K562 (cell line): ENCODE measurements at regions not wholly inside any gene's neighbourhood (a gene's known extent, or its start where the extent isn't known, plus 50 kb on each side); places are given as distances from the start of the nearest gene placed in this dataset.
A peak's percentile ranks its signal among the peaks of the same experiment; 100 is the strongest.

Experiments used
- ATF7 ChIP-seq: fragments of 450-650 bp; IDR thresholded peaks from 2 replicates; pipeline ENCODE4 v1.7.1; 2014; ENCODE audit warnings: mild to moderate bottlenecking, moderate library complexity
- CHD2 ChIP-seq: IDR thresholded peaks from 2 replicates; pipeline ENCODE4 v1.6.1; 2011; ENCODE audit warnings: low read depth, low read length
- E2F1 ChIP-seq: sonication (generic); formaldehyde crosslinking; IDR thresholded peaks from 2 replicates; pipeline ENCODE4 v1.8.1; 2023; ENCODE audit warnings: mild to moderate bottlenecking, missing genetic modification reagents, moderate library complexity
- EP300 ChIP-seq: IDR thresholded peaks from 2 replicates; pipeline ENCODE4 v1.6.1; 2012; ENCODE audit warnings: low read length, improper control_type of control experiment
- FOXA3 ChIP-seq, 2 experiments: fragments of 450-650 bp in 1 of 2; sonication (generic) in 1 of 2; formaldehyde crosslinking; IDR thresholded peaks in 1 of 2; conservative IDR thresholded peaks in 1 of 2; 2 replicates each; pipeline versions ENCODE4 v1.4.0 to v1.8.0; 2020 to 2022; ENCODE audit warnings: mild to moderate bottlenecking in 2 of 2, missing genetic modification reagents in 1 of 2
- HES1 ChIP-seq: fragments of 450-650 bp; IDR thresholded peaks from 2 replicates; pipeline ENCODE4 v1.6.1; 2016; ENCODE audit warnings: low read depth, mild to moderate bottlenecking, moderate library complexity
- MCM2 ChIP-seq: fragments of 450-650 bp; IDR thresholded peaks from 2 replicates; pipeline ENCODE4 v1.6.1; 2017; ENCODE audit warnings: low read depth, mild to moderate bottlenecking
- MCM7 ChIP-seq, 2 experiments: fragments of 450-650 bp; IDR thresholded peaks; 2 replicates each; pipeline ENCODE4 v1.6.1; 2016 to 2018
- MEIS2 ChIP-seq: fragments of 450-650 bp; IDR thresholded peaks from 2 replicates; pipeline ENCODE4 v1.6.1; 2014; ENCODE audit warnings: mild to moderate bottlenecking; ENCODE audit not compliant: partially characterized antibody
- NFATC3 ChIP-seq: fragments of 450-650 bp; IDR thresholded peaks from 2 replicates; pipeline ENCODE4 v1.6.1; 2017; ENCODE audit warnings: mild to moderate bottlenecking
- NONO ChIP-seq, 2 experiments: fragments of 200-400 bp in 1 of 2; fragments of 450-650 bp in 1 of 2; formaldehyde crosslinking in 1 of 2; IDR thresholded peaks; 2 replicates each; pipeline ENCODE4 v1.6.1; 2017; ENCODE audit warnings: low read depth in 2 of 2, mild to moderate bottlenecking in 2 of 2, moderate library complexity in 2 of 2, low read length in 1 of 2
- PHB2 ChIP-seq: fragments of 450-650 bp; IDR thresholded peaks from 2 replicates; pipeline ENCODE4 v1.6.1; 2017; ENCODE audit warnings: low read depth
- RFX1 ChIP-seq: fragments of 450-650 bp; IDR thresholded peaks from 2 replicates; pipeline ENCODE4 v1.6.1; 2016; ENCODE audit warnings: mild to moderate bottlenecking, moderate library complexity
- SAFB2 ChIP-seq: fragments of 200-400 bp; formaldehyde crosslinking; IDR thresholded peaks from 2 replicates; pipeline ENCODE4 v1.6.1; 2018; ENCODE audit warnings: borderline replicate concordance, low read length, low read depth, moderate library complexity; ENCODE audit not compliant: severe bottlenecking
- TAL1 ChIP-seq: fragments of 450-650 bp; IDR thresholded peaks from 2 replicates; pipeline ENCODE4 v1.6.1; 2016; ENCODE audit warnings: mild to moderate bottlenecking
- TCF3 ChIP-seq: sonication (generic); formaldehyde crosslinking; IDR thresholded peaks from 2 replicates; pipeline ENCODE4 v1.4.0; 2020; ENCODE audit warnings: mild to moderate bottlenecking, missing genetic modification reagents
- VEZF1 ChIP-seq: fragments of 200-800 bp; sonication (Bioruptor generic); IDR thresholded peaks from 2 replicates; pipeline ENCODE4 v1.6.1; 2017; ENCODE audit warnings: missing genetic modification characterization, missing compliant biosample characterization
- ZBTB43 ChIP-seq: sonication (generic); formaldehyde crosslinking; IDR thresholded peaks from 2 replicates; pipeline ENCODE4 v1.8.0; 2023; ENCODE audit warnings: mild to moderate bottlenecking, missing genetic modification reagents
- ZNF232 ChIP-seq: sonication (generic); formaldehyde crosslinking; IDR thresholded peaks from 2 replicates; pipeline ENCODE4 v1.8.0; 2022; ENCODE audit warnings: mild to moderate bottlenecking, missing genetic modification reagents
- ZNF507 ChIP-seq: conservative IDR thresholded peaks from 2 replicates; pipeline ENCODE4 v1.6.1; 2017; ENCODE audit warnings: missing genetic modification characterization, missing compliant biosample characterization
- ZNF644 ChIP-seq: fragments of 200-800 bp; sonication (Bioruptor generic); IDR thresholded peaks from 2 replicates; pipeline ENCODE4 v1.6.1; 2016; ENCODE audit warnings: low read depth, missing genetic modification characterization, missing compliant biosample characterization
- TF ChIP-seq, protein P1 (sequence below), 3 experiments: IDR thresholded peaks in 2 of 3; conservative IDR thresholded peaks in 1 of 3; 2 replicates each; pipeline ENCODE4 v1.5.1; 2011 to 2012; ENCODE audit warnings: low read length in 3 of 3, mild to moderate bottlenecking in 3 of 3, control low read depth in 2 of 3, improper control_type of control experiment in 1 of 3, inconsistent platforms in 1 of 3, low read depth in 1 of 3, mixed read lengths in 1 of 3, moderate library complexity in 1 of 3; ENCODE audit not compliant: insufficient read depth in 2 of 3

DNA sequence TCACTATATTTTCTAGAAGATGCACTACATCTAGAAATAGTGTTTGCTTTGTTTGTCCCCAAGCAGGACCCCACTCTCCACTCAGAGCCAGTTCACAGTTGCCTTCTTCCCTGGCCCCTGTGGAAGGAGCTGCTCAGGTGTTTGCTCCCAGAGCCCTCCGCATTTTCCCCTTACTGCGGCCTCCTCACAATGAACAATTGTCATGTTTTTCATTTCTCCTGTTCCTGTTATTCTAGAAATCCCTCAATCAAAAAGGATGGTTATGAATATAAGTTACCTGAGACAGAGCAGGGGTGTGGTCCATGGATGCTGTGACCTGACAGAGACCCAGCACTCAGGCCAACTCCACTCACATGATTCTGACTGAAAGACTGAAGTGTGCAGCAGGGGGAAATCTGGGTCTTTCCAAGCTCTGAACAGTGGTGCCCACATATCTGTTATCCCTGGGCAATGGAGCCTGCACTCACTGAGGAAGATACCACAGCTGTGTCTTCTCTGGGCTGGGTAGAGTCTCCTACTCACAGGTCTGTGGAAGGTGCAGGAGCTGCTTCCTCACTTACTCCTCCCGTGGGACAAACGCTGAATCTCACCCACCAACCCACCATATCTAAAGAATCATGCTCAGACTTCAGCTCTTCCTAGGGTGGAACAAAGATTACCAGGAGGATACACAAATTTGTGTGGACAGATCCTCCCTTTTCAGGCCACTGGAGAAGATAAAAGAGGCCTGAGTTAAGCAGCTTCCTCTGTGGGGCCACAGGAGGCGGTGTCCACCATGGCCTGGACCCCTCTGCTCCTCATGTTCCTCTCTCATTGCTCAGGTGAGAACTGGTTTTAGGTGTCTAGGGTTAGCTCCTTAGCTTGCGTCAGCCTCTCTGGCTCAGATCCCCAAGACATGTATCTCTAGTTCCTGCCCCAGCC, 87.1 kb upstream of the TOP3B start (continued):
- TF ChIP-seq E2F1 (CRISPR knock-in tag) (no peak), ZNF644 (tag) (no peak), TAL1 (no peak), ZBTB43 (no peak), PHB2 (no peak), MCM7 (IDR thresholded peaks at IDR 0.05) (no peak), MCM2 (no peak), TCF3 (no peak), VEZF1 (no peak), SAFB2 (no peak), RFX1 (no peak), NONO (IDR thresholded peaks at IDR 0.05; ENCODE audit: low read depth in 2 of 2, low read length in 1 of 2) (no peak), ZNF232 (CRISPR knock-in tag) (peak; percentile 47; the same call in 1 of the 2 replicates), EP300 (no peak), FOXA3 (CRISPR knock-in tag; conservative IDR thresholded peaks at IDR 0.05 in 1 of 2, IDR thresholded peaks at IDR 0.05 in 1 of 2) (peak in 1 of 2 experiments; percentile 77; a peak in 1 of 4 replicates), CHD2 (no peak), NFATC3 (no peak), HES1 (no peak), ATF7 (no peak), ZNF507 (no peak), MEIS2 (no peak)
- TF ChIP-seq, protein P1, sequence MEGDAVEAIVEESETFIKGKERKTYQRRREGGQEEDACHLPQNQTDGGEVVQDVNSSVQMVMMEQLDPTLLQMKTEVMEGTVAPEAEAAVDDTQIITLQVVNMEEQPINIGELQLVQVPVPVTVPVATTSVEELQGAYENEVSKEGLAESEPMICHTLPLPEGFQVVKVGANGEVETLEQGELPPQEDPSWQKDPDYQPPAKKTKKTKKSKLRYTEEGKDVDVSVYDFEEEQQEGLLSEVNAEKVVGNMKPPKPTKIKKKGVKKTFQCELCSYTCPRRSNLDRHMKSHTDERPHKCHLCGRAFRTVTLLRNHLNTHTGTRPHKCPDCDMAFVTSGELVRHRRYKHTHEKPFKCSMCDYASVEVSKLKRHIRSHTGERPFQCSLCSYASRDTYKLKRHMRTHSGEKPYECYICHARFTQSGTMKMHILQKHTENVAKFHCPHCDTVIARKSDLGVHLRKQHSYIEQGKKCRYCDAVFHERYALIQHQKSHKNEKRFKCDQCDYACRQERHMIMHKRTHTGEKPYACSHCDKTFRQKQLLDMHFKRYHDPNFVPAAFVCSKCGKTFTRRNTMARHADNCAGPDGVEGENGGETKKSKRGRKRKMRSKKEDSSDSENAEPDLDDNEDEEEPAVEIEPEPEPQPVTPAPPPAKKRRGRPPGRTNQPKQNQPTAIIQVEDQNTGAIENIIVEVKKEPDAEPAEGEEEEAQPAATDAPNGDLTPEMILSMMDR (IDR thresholded peaks at IDR 0.05 in 2 of 3, conservative IDR thresholded peaks at IDR 0.05 in 1 of 3; ENCODE audit: insufficient read depth in 2 of 3, low read depth in 1 of 3, low read length in 3 of 3): peak in 1 of 3 experiments; percentile 79; a peak in 2 of 6 replicates
